ENCODE measurements at regions not wholly inside any gene's neighbourhood (a gene's known extent, or its start where the extent isn't known, plus 50 kb on each side); places are given as distances from the start of the nearest gene placed in this dataset.
"Not testable (repeated sequence)": the region's sequence is repeated elsewhere in the genome, so short reads cannot be mapped to it uniquely, and the experiment has no call there.

GRCh38 chr13:53112522-53112921, 83.9 kb downstream of the OLFM4 start:
- intact Hi-C loops (cut with micrococcal nuclease): no loop called here
- H3K4me1 ChIP-seq: no peaks in the 10 kb centered on the region
- H3K36me3 ChIP-seq: no peaks in the 10 kb centered on the region
- no peak for DNase-seq
- TF ChIP-seq CTCF (IDR thresholded peaks at IDR 0.05; ENCODE audit: borderline replicate concordance): no peak
- no peak overlapping the region for H3K4me3 ChIP-seq
- H3K27me3 ChIP-seq (ENCODE audit: low read depth): no peaks in the 10 kb centered on the region
- no peak overlapping the region for H3K27ac ChIP-seq (replicated peaks)
- H3K9me3 ChIP-seq (replicated peaks): peaks cover 1% of the 10 kb centered on the region

GRCh38 chr13:53117048-53117447, 88.4 kb downstream of the OLFM4 start:
- H3K27me3 ChIP-seq (ENCODE audit: low read depth); H3K27ac ChIP-seq (replicated peaks); H3K4me1 ChIP-seq; intact Hi-C loops (cut with micrococcal nuclease); DNase-seq; H3K4me3 ChIP-seq; H3K36me3 ChIP-seq: not testable (repeated sequence)
- H3K9me3 ChIP-seq (replicated peaks): peaks cover 15% of the 10 kb centered on the region

- no peak for DNase-seq
- Histone ChIP-seq H3K9me3 (replicated peaks) (peaks cover 15% of the 10 kb centered on the region), H3K4me3 (no peak overlapping the region), H3K36me3 (no peaks in the 10 kb centered on the region), H3K4me1 (no peaks in the 10 kb centered on the region), H3K27me3 (ENCODE audit: low read depth) (no peaks in the 10 kb centered on the region), H3K27ac (replicated peaks) (no peak overlapping the region)
- no peak for TF ChIP-seq CTCF (IDR thresholded peaks at IDR 0.05; ENCODE audit: borderline replicate concordance)
- intact Hi-C loops (cut with micrococcal nuclease): no loop called here
Observed at GRCh38 chr13:53121131-53121773, 92.6 kb downstream of the OLFM4 start.

- Histone ChIP-seq H3K27ac (replicated peaks) (no peak overlapping the region), H3K9me3 (replicated peaks) (peaks cover 15% of the 10 kb centered on the region), H3K36me3 (no peaks in the 10 kb centered on the region), H3K27me3 (ENCODE audit: low read depth) (no peaks in the 10 kb centered on the region), H3K4me3 (no peak overlapping the region), H3K4me1 (no peaks in the 10 kb centered on the region)
- no peak for DNase-seq
- intact Hi-C loops (cut with micrococcal nuclease): no loop called here
- TF ChIP-seq CTCF (IDR thresholded peaks at IDR 0.05; ENCODE audit: borderline replicate concordance): no peak
Observed at GRCh38 chr13:53121919-53122318, 93.3 kb downstream of the OLFM4 start.

GRCh38 chr13:53123536-53123935, 94.9 kb downstream of the OLFM4 start:
- DNase-seq: no peak
- Histone ChIP-seq H3K27ac (replicated peaks) (no peak overlapping the region), H3K4me1 (no peaks in the 10 kb centered on the region), H3K27me3 (ENCODE audit: low read depth) (no peaks in the 10 kb centered on the region), H3K36me3 (no peaks in the 10 kb centered on the region), H3K9me3 (replicated peaks) (peaks cover 4% of the 10 kb centered on the region), H3K4me3 (no peak overlapping the region)
- no peak for TF ChIP-seq CTCF (IDR thresholded peaks at IDR 0.05; ENCODE audit: borderline replicate concordance)
- intact Hi-C loops (cut with micrococcal nuclease): no loop called here

GRCh38 chr13:53124623-53125022, 96.0 kb downstream of the OLFM4 start:
- intact Hi-C loops (cut with micrococcal nuclease): no loop called here
- H3K4me3 ChIP-seq: no peak overlapping the region
- no peak for DNase-seq
- no peak overlapping the region for H3K27ac ChIP-seq (replicated peaks)
- H3K9me3 ChIP-seq (replicated peaks): no peaks in the 10 kb centered on the region
- no peaks in the 10 kb centered on the region for H3K27me3 ChIP-seq (ENCODE audit: low read depth)
- H3K4me1 ChIP-seq: no peaks in the 10 kb centered on the region
- H3K36me3 ChIP-seq: no peaks in the 10 kb centered on the region
- TF ChIP-seq CTCF (IDR thresholded peaks at IDR 0.05; ENCODE audit: borderline replicate concordance): no peak
